Esophagus squamous epithelium (tissue), 4 donors: ENCODE measurements at regions not wholly inside any gene's neighbourhood (a gene's known extent, or its start where the extent isn't known, plus 50 kb on each side); places are given as distances from the start of the nearest gene placed in this dataset.

ENCODE experiments used
- CTCF ChIP-seq, 6 experiments: fragments of 450-650 bp in 4 of 6; fragments of 200-600 bp in 2 of 6; sonication (generic) in 2 of 6; IDR thresholded peaks; one replicate each; pipeline ENCODE4 v1.5.1; 2016 to 2019; ENCODE audit warnings: antibody characterized with exemption in 6 of 6, mild to moderate bottlenecking in 4 of 6, moderate library complexity in 4 of 6
- POLR2A ChIP-seq, 4 donors: fragments of 450-650 bp; IDR thresholded peaks; one replicate each; pipeline ENCODE4 v1.6.1; 2017; ENCODE audit warnings: antibody characterized with exemption in 4 of 4, mild to moderate bottlenecking in 4 of 4, moderate library complexity in 3 of 4

DNA sequence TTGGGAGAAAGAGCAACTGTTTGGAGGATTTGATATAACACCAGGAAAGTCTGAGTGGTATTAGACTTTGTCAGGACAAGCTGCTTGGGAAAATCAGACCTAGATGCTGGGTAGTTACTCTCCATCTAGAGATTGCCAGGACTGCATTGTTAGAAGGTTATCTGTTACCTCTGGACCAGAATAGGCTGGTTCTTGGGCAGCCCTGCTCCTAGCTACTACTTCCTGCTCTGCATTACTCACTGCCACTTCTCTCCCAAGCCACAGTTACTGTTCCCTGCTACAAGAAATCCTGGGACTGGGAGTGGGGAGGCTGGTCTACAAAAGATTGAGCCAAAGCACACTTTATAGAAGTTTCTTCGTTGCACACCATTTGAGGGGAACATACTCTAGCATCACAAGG is 95.5 kb upstream of the KCNN2 start:
- TF ChIP-seq CTCF (IDR thresholded peaks at IDR 0.05) (no peak), POLR2A (IDR thresholded peaks at IDR 0.05) (no peak)
